ENCODE measurements at regions not wholly inside any gene's neighbourhood (a gene's known extent, or its start where the extent isn't known, plus 50 kb on each side); places are given as distances from the start of the nearest gene placed in this dataset.

DNA sequence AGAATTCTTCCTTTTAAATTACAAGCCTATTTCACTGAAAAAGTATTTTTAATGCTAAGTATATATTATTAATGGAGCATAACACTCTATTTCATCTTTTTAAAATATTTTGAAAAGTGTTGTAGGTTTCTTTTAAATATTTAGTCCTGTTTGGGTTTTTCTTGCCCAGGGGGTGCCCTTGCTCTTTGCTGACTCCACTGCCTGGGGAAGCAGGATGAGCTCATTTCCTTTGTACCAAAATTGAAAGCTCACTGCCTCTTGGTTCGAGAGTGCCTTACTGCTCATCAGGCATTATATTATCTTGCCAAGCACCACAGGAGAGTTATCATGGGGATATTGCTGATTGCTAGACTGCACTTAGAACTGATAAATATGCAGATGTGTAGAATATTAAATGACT, 819.2 kb downstream of the PCDH18 start:
- ChIA-PET POLR2A (ENCODE audit: low non-redundant PET) (no interaction called here), CTCF (interaction anchor here (0.8 to 1.0 kb wide), 2 partner anchors 151 to 907 kb away, joined by 3 to 7 read pairs; no protein-coding TSS in a partner anchor)
- Histone ChIP-seq H3K27me3 (replicated peaks; ENCODE audit: insufficient read depth, low read depth, low read length, poor library complexity) (no peaks in the 10 kb centered on the region), H3K9me3 (ENCODE audit: low read depth, low read length, poor library complexity, severe bottlenecking) (no peaks in the 10 kb centered on the region), H3K4me3 (ENCODE audit: low read depth, low read length, poor library complexity, severe bottlenecking) (no peak overlapping the region), H3K36me3 (ENCODE audit: insufficient read depth, low read length, poor library complexity, severe bottlenecking) (no peaks in the 10 kb centered on the region), H3K27ac (ENCODE audit: low read depth, low read length, poor library complexity, severe bottlenecking) (no peak overlapping the region), H3K4me1 (ENCODE audit: insufficient read depth, low read length, poor library complexity, severe bottlenecking) (peaks cover 6% of the 10 kb centered on the region)
- DNase-seq (ENCODE audit: low spot score): peak; percentile 73
- intact Hi-C loops (cut with micrococcal nuclease; ENCODE audit: unreplicated experiment): loop anchor here (5.0 kb wide), 1 partner anchor 149 kb away; no protein-coding TSS in a partner anchor
- TF ChIP-seq CTCF (conservative IDR thresholded peaks at IDR 0.05; ENCODE audit: low read depth, low read length) (no peak), EZH2 (IDR thresholded peaks at IDR 0.05; ENCODE audit: borderline replicate concordance, low read depth, low read length, poor library complexity, severe bottlenecking) (no peak)
- BruUV-seq (replicated peaks): no TSS peak

DNA sequence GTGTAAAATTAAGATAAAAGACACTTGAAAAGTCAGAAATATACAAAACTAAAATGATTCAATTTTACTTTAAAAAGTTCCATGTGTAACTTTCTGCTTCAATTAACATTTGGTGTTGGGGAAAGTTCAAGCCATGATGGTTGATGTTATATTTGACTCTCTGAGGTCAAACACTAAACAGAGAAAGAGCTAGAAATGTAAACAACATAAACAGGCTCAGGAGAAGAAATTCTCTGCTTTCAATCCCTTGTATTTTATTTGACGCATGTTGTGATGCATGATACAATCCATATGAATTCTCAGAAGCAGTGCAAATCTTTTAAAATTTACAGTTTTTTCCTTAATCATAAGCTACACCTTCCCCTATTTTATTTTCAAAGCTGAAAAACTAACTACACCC, 822.4 kb downstream of the PCDH18 start:
- intact Hi-C loops (cut with micrococcal nuclease; ENCODE audit: unreplicated experiment): loop anchor here (5.0 kb wide), 1 partner anchor 152 kb away; no protein-coding TSS in a partner anchor
- BruUV-seq (replicated peaks): no TSS peak
- Histone ChIP-seq H3K27ac (ENCODE audit: low read depth, low read length, poor library complexity, severe bottlenecking) (no peak overlapping the region), H3K4me1 (ENCODE audit: insufficient read depth, low read length, poor library complexity, severe bottlenecking) (peaks cover 10% of the 10 kb centered on the region), H3K36me3 (ENCODE audit: insufficient read depth, low read length, poor library complexity, severe bottlenecking) (no peaks in the 10 kb centered on the region), H3K4me3 (ENCODE audit: low read depth, low read length, poor library complexity, severe bottlenecking) (no peak overlapping the region), H3K9me3 (ENCODE audit: low read depth, low read length, poor library complexity, severe bottlenecking) (no peaks in the 10 kb centered on the region), H3K27me3 (replicated peaks; ENCODE audit: insufficient read depth, low read depth, low read length, poor library complexity) (no peaks in the 10 kb centered on the region)
- no peak for DNase-seq (ENCODE audit: low spot score)
- POLR2A ChIA-PET (ENCODE audit: low non-redundant PET): no interaction called here
- no peak for TF ChIP-seq CTCF (conservative IDR thresholded peaks at IDR 0.05; ENCODE audit: low read depth, low read length)
- no peak for TF ChIP-seq EZH2 (IDR thresholded peaks at IDR 0.05; ENCODE audit: borderline replicate concordance, low read depth, low read length, poor library complexity, severe bottlenecking)
- CTCF ChIA-PET: interaction anchor here (0.7 kb wide), 1 partner anchor 212 kb away, joined by 4 read pairs; no protein-coding TSS in a partner anchor

GRCh38 chr4:136706942-136707341, 825.4 kb downstream of the PCDH18 start:
- intact Hi-C loops (cut with micrococcal nuclease; ENCODE audit: unreplicated experiment): no loop called here
- POLR2A ChIA-PET (ENCODE audit: low non-redundant PET): no interaction called here
- TF ChIP-seq CTCF (conservative IDR thresholded peaks at IDR 0.05; ENCODE audit: low read depth, low read length) (no peak), EZH2 (IDR thresholded peaks at IDR 0.05; ENCODE audit: borderline replicate concordance, low read depth, low read length, poor library complexity, severe bottlenecking) (no peak)

More at GRCh38 chr4:136706942-136707341, 825.4 kb downstream of the PCDH18 start:
- no peak overlapping the region for H3K27ac ChIP-seq (ENCODE audit: low read depth, low read length, poor library complexity, severe bottlenecking)
- no peak for DNase-seq (ENCODE audit: low spot score)
- no peak overlapping the region for H3K4me3 ChIP-seq (ENCODE audit: low read depth, low read length, poor library complexity, severe bottlenecking)
- H3K36me3 ChIP-seq (ENCODE audit: insufficient read depth, low read length, poor library complexity, severe bottlenecking): no peaks in the 10 kb centered on the region
- no peaks in the 10 kb centered on the region for H3K9me3 ChIP-seq (ENCODE audit: low read depth, low read length, poor library complexity, severe bottlenecking)
- H3K4me1 ChIP-seq (ENCODE audit: insufficient read depth, low read length, poor library complexity, severe bottlenecking): peaks cover 5% of the 10 kb centered on the region
- no peaks in the 10 kb centered on the region for H3K27me3 ChIP-seq (replicated peaks; ENCODE audit: insufficient read depth, low read depth, low read length, poor library complexity)
- no TSS peak for BruUV-seq (replicated peaks)
- CTCF ChIA-PET: no interaction called here

All from A673 (cell line).